B cell (primary cell): ENCODE measurements at regions not wholly inside any gene's neighbourhood (a gene's known extent, or its start where the extent isn't known, plus 50 kb on each side); places are given as distances from the start of the nearest gene placed in this dataset.

Experiments
- CTCF ChIP-seq: fragments of 200-600 bp; IDR thresholded peaks from one replicate; pipeline ENCODE4 v1.8.0; 2022; ENCODE audit warnings: antibody characterized with exemption, mild to moderate bottlenecking
- EZH2 ChIP-seq: IDR thresholded peaks from 2 replicates; pipeline ENCODE4 v1.6.1; 2012; ENCODE audit warnings: borderline replicate concordance, low read depth, mild to moderate bottlenecking, moderate library complexity, low read length; ENCODE audit not compliant: insufficient read depth, poor library complexity, severe bottlenecking

GRCh38 chr4:144817081-144817480 lies 171.1 kb downstream of the HHIP start:
- no peak for TF ChIP-seq CTCF
- TF ChIP-seq EZH2 = no peak
